ENCODE measurements at regions not wholly inside any gene's neighbourhood (a gene's known extent, or its start where the extent isn't known, plus 50 kb on each side); places are given as distances from the start of the nearest gene placed in this dataset.

- H3K4me1 Mint-ChIP-seq = peaks cover 11% of the 10 kb centered on the region
- H3K27me3 Mint-ChIP-seq (ENCODE audit: low read depth) = no peaks in the 10 kb centered on the region
- ATAC-seq (no peak), DNase-seq (ENCODE audit: low spot score) (no peak)
- no peak overlapping the region for H3K4me3 Mint-ChIP-seq
- CTCF ChIA-PET = no interaction called here
- TF ChIP-seq, protein P1, sequence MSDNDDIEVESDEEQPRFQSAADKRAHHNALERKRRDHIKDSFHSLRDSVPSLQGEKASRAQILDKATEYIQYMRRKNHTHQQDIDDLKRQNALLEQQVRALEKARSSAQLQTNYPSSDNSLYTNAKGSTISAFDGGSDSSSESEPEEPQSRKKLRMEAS (CRISPR knock-in tag; IDR thresholded peaks at IDR 0.05) = no peak
- TF ChIP-seq STAT6 (CRISPR knock-in tag; conservative IDR thresholded peaks at IDR 0.05; ENCODE audit: low read depth) = no peak
- TF ChIP-seq JUN (CRISPR knock-in tag; IDR thresholded peaks at IDR 0.05) = no peak
- TF ChIP-seq HMGA2 (CRISPR knock-in tag; IDR thresholded peaks at IDR 0.05) = no peak
- no peak for TF ChIP-seq ETV6 (CRISPR knock-in tag; IDR thresholded peaks at IDR 0.05)
- TF ChIP-seq TEAD1 (CRISPR knock-in tag; IDR thresholded peaks at IDR 0.05) = no peak
- no peak for TF ChIP-seq IRF2 (CRISPR knock-in tag; IDR thresholded peaks at IDR 0.05; ENCODE audit: borderline replicate concordance, low read depth)
- no peak for TF ChIP-seq MYBL2 (CRISPR knock-in tag; IDR thresholded peaks at IDR 0.05)
- TF ChIP-seq FOXP1 (CRISPR knock-in tag; IDR thresholded peaks at IDR 0.05; ENCODE audit: borderline replicate concordance) = no peak
- no peak for TF ChIP-seq SP1 (CRISPR knock-in tag; conservative IDR thresholded peaks at IDR 0.05)
- no peak for TF ChIP-seq USF2 (CRISPR knock-in tag; IDR thresholded peaks at IDR 0.05)
- TF ChIP-seq RORB (CRISPR knock-in tag; IDR thresholded peaks at IDR 0.05) = no peak
- POLR2A ChIA-PET = no interaction called here
- H3K27ac Mint-ChIP-seq = no peak overlapping the region
- peaks cover 8% of the 10 kb centered on the region for H3K9me3 Mint-ChIP-seq
- peaks cover 3% of the 10 kb centered on the region for H3K36me3 Mint-ChIP-seq
Observed at GRCh38 chr3:177529071-177529550, 331.8 kb upstream of the TBL1XR1 start.

- no peak overlapping the region for H3K27ac Mint-ChIP-seq
- no peak for ATAC-seq
- H3K4me3 Mint-ChIP-seq = no peak overlapping the region
- H3K27me3 Mint-ChIP-seq (ENCODE audit: low read depth) = no peaks in the 10 kb centered on the region
- CTCF ChIA-PET = interaction anchor here (0.8 kb wide), 1 partner anchor 9 kb away, joined by 3 read pairs; no protein-coding TSS in a partner anchor
- POLR2A ChIA-PET = no interaction called here
- H3K9me3 Mint-ChIP-seq = peaks cover 8% of the 10 kb centered on the region
- H3K4me1 Mint-ChIP-seq = peaks cover 11% of the 10 kb centered on the region
- DNase-seq (ENCODE audit: low spot score) = no peak
- peaks cover 3% of the 10 kb centered on the region for H3K36me3 Mint-ChIP-seq
- no peak for TF ChIP-seq GTF2I (CRISPR knock-in tag; conservative IDR thresholded peaks at IDR 0.05)
- TF ChIP-seq CTCF (IDR thresholded peaks at IDR 0.05) = no peak
- TF ChIP-seq, protein P2, sequence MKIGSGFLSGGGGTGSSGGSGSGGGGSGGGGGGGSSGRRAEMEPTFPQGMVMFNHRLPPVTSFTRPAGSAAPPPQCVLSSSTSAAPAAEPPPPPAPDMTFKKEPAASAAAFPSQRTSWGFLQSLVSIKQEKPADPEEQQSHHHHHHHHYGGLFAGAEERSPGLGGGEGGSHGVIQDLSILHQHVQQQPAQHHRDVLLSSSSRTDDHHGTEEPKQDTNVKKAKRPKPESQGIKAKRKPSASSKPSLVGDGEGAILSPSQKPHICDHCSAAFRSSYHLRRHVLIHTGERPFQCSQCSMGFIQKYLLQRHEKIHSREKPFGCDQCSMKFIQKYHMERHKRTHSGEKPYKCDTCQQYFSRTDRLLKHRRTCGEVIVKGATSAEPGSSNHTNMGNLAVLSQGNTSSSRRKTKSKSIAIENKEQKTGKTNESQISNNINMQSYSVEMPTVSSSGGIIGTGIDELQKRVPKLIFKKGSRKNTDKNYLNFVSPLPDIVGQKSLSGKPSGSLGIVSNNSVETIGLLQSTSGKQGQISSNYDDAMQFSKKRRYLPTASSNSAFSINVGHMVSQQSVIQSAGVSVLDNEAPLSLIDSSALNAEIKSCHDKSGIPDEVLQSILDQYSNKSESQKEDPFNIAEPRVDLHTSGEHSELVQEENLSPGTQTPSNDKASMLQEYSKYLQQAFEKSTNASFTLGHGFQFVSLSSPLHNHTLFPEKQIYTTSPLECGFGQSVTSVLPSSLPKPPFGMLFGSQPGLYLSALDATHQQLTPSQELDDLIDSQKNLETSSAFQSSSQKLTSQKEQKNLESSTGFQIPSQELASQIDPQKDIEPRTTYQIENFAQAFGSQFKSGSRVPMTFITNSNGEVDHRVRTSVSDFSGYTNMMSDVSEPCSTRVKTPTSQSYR (CRISPR knock-in tag; IDR thresholded peaks at IDR 0.05) = no peak
- TF ChIP-seq, protein P3, sequence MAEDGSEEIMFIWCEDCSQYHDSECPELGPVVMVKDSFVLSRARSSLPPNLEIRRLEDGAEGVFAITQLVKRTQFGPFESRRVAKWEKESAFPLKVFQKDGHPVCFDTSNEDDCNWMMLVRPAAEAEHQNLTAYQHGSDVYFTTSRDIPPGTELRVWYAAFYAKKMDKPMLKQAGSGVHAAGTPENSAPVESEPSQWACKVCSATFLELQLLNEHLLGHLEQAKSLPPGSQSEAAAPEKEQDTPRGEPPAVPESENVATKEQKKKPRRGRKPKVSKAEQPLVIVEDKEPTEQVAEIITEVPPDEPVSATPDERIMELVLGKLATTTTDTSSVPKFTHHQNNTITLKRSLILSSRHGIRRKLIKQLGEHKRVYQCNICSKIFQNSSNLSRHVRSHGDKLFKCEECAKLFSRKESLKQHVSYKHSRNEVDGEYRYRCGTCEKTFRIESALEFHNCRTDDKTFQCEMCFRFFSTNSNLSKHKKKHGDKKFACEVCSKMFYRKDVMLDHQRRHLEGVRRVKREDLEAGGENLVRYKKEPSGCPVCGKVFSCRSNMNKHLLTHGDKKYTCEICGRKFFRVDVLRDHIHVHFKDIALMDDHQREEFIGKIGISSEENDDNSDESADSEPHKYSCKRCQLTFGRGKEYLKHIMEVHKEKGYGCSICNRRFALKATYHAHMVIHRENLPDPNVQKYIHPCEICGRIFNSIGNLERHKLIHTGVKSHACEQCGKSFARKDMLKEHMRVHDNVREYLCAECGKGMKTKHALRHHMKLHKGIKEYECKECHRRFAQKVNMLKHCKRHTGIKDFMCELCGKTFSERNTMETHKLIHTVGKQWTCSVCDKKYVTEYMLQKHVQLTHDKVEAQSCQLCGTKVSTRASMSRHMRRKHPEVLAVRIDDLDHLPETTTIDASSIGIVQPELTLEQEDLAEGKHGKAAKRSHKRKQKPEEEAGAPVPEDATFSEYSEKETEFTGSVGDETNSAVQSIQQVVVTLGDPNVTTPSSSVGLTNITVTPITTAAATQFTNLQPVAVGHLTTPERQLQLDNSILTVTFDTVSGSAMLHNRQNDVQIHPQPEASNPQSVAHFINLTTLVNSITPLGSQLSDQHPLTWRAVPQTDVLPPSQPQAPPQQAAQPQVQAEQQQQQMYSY (CRISPR knock-in tag; IDR thresholded peaks at IDR 0.05) = no peak
- TF ChIP-seq FOXP4 (CRISPR knock-in tag; IDR thresholded peaks at IDR 0.05) = no peak
- TF ChIP-seq, protein P4, sequence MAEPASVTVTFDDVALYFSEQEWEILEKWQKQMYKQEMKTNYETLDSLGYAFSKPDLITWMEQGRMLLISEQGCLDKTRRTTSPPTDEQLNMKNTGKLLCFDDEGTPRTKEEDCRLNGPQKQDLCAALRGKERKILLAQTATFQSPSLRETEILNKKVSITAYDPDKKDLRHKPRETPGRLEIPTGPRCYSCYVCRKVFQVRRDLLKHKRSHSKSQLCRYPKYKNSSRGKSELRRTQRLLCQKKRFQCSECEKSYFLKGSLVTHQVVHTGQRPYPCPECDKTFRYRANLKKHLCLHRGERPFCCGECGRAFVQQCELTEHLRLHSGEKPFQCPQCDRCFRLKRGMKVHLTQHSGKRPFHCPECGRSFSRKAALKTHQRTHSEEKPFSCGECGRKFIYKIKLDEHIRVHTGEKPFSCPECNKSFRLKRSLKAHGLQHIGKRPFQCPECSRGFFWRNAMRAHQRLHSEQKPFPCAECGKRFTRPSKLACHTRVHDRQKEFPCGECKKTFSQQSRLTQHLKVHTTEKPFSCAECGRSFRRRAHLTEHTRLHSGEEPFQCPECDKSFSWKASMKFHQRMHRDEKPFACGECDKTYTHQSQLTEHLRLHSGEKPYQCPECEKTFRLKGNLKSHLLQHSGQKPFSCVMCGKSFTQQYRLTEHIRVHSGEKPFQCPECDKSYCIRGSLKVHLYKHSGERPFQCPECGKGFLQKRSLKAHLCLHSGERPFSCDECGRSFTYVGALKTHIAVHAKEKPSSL (CRISPR knock-in tag; conservative IDR thresholded peaks at IDR 0.05) = no peak
- TF ChIP-seq ZNF423 (CRISPR knock-in tag; IDR thresholded peaks at IDR 0.05) = no peak
Observed at GRCh38 chr3:177529716-177530335, 332.5 kb upstream of the TBL1XR1 start.
